ENCODE measurements at regions not wholly inside any gene's neighbourhood (a gene's known extent, or its start where the extent isn't known, plus 50 kb on each side); places are given as distances from the start of the nearest gene placed in this dataset.

GRCh38 chr1:50300297-50300696 lies 122.9 kb downstream of the DMRTA2 start:
- Histone ChIP-seq H3K4me3 (ENCODE audit: low read length) (no peak overlapping the region), H3K27ac (ENCODE audit: low read length) (no peak overlapping the region), H3K9me3 (ENCODE audit: control insufficient read depth, insufficient read depth, low read length) (no peaks in the 10 kb centered on the region; the same call in 1 of the 2 replicates), H3K36me3 (ENCODE audit: control insufficient read depth, insufficient read depth, low read length) (no peaks in the 10 kb centered on the region), H3K4me1 (ENCODE audit: control insufficient read depth, insufficient read depth, low read length) (no peaks in the 10 kb centered on the region), H3K27me3 (ENCODE audit: control insufficient read depth, insufficient read depth, low read length) (no peaks in the 10 kb centered on the region)
- DNase-seq (ENCODE audit: low read depth, low spot score) = no peak
- no CpG with 5 or more reads among the region's 4 CpGs for WGBS (ENCODE audit: insufficient coverage, insufficient read length)

- Histone ChIP-seq H3K4me3 (ENCODE audit: low read length) (no peak overlapping the region), H3K36me3 (ENCODE audit: control insufficient read depth, insufficient read depth, low read length) (no peaks in the 10 kb centered on the region), H3K4me1 (ENCODE audit: control insufficient read depth, insufficient read depth, low read length) (no peaks in the 10 kb centered on the region), H3K27ac (ENCODE audit: low read length) (no peak overlapping the region), H3K27me3 (ENCODE audit: control insufficient read depth, insufficient read depth, low read length) (no peaks in the 10 kb centered on the region), H3K9me3 (ENCODE audit: control insufficient read depth, insufficient read depth, low read length) (no peaks in the 10 kb centered on the region; the same call in 1 of the 2 replicates)
- no CpG with 5 or more reads among the region's 5 CpGs for WGBS (ENCODE audit: insufficient coverage, insufficient read length)
- no peak for DNase-seq (ENCODE audit: low read depth, low spot score)
Observed at GRCh38 chr1:50295566-50295965, 127.7 kb downstream of the DMRTA2 start.

- no CpG with 5 or more reads among the region's 9 CpGs for WGBS (ENCODE audit: insufficient coverage, insufficient read length)
- no peaks in the 10 kb centered on the region for H3K4me1 ChIP-seq (ENCODE audit: control insufficient read depth, insufficient read depth, low read length)
- no peaks in the 10 kb centered on the region for H3K9me3 ChIP-seq (ENCODE audit: control insufficient read depth, insufficient read depth, low read length)
- DNase-seq (ENCODE audit: low read depth, low spot score) = no peak
- no peak overlapping the region for H3K4me3 ChIP-seq (ENCODE audit: low read length)
- no peaks in the 10 kb centered on the region for H3K27me3 ChIP-seq (ENCODE audit: control insufficient read depth, insufficient read depth, low read length)
- no peak overlapping the region for H3K27ac ChIP-seq (ENCODE audit: low read length)
- no peaks in the 10 kb centered on the region for H3K36me3 ChIP-seq (ENCODE audit: control insufficient read depth, insufficient read depth, low read length)
Observed at GRCh38 chr1:50292276-50292675, 131.0 kb downstream of the DMRTA2 start.

- no CpG with 5 or more reads among the region's 3 CpGs for WGBS (ENCODE audit: insufficient coverage, insufficient read length)
- no peak for DNase-seq (ENCODE audit: low read depth, low spot score)
- H3K27ac ChIP-seq (ENCODE audit: low read length) = no peak overlapping the region
Observed at GRCh38 chr1:50289495-50289894, 133.7 kb downstream of the DMRTA2 start.

GRCh38 chr1:50285994-50286393 lies 137.2 kb downstream of the DMRTA2 start:
- DNase-seq (ENCODE audit: low read depth, low spot score) = no peak
- H3K4me3 ChIP-seq (ENCODE audit: low read length) = no peak overlapping the region
- WGBS (ENCODE audit: insufficient coverage, insufficient read length) = no CpG with 5 or more reads among the region's 4 CpGs
- H3K9me3 ChIP-seq (ENCODE audit: control insufficient read depth, insufficient read depth, low read length) = no peaks in the 10 kb centered on the region
- no peaks in the 10 kb centered on the region for H3K36me3 ChIP-seq (ENCODE audit: control insufficient read depth, insufficient read depth, low read length)
- no peaks in the 10 kb centered on the region for H3K4me1 ChIP-seq (ENCODE audit: control insufficient read depth, insufficient read depth, low read length)
- H3K27me3 ChIP-seq (ENCODE audit: control insufficient read depth, insufficient read depth, low read length) = no peaks in the 10 kb centered on the region
- H3K27ac ChIP-seq (ENCODE audit: low read length) = no peak overlapping the region

More at GRCh38 chr1:50289495-50289894, 133.7 kb downstream of the DMRTA2 start:
- H3K9me3 ChIP-seq (ENCODE audit: control insufficient read depth, insufficient read depth, low read length) = no peaks in the 10 kb centered on the region
- no peaks in the 10 kb centered on the region for H3K36me3 ChIP-seq (ENCODE audit: control insufficient read depth, insufficient read depth, low read length)
- H3K4me1 ChIP-seq (ENCODE audit: control insufficient read depth, insufficient read depth, low read length) = no peaks in the 10 kb centered on the region
- H3K4me3 ChIP-seq (ENCODE audit: low read length) = no peak overlapping the region
- H3K27me3 ChIP-seq (ENCODE audit: control insufficient read depth, insufficient read depth, low read length) = no peaks in the 10 kb centered on the region

DNA sequence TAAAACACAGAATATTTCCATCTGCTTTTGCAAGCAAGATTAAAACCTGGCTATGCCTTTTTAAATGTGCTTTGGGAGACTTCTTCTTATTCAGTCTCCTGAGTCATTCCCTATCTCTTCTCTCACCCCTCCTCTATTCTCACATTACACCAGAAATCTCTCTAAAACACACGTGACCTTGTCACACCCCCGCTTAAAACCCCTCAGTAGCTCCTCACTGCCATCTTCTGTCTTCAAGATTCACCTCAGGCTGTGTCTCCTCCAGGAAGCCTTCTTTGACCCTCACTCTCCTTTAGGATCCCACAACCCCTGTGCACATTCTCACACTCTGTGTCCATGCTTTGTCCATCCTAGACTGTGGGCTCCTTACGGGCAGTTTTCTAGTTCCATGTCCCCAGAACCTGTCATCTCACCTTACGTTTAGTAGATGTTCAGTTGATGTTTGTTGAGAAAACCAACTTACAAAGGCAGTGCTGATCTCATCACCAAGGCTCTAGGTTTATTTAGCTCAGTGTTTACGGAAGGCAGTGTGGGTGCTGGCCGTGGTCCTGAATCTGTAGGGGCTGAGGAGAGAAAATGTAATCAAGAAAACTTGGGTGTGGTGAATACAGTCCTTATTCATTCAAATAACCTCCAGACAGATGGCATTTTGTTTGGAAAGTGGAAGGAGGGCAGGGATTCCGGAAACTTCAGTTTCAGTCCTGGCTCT lies 143.5 kb downstream of the DMRTA2 start:
- WGBS (ENCODE audit: insufficient coverage, insufficient read length) = no CpG with 5 or more reads among the region's 7 CpGs
- Histone ChIP-seq H3K9me3 (ENCODE audit: control insufficient read depth, insufficient read depth, low read length) (no peaks in the 10 kb centered on the region), H3K27me3 (ENCODE audit: control insufficient read depth, insufficient read depth, low read length) (no peaks in the 10 kb centered on the region), H3K4me3 (ENCODE audit: low read length) (no peak overlapping the region), H3K36me3 (ENCODE audit: control insufficient read depth, insufficient read depth, low read length) (no peaks in the 10 kb centered on the region), H3K27ac (ENCODE audit: low read length) (no peak overlapping the region), H3K4me1 (ENCODE audit: control insufficient read depth, insufficient read depth, low read length) (no peaks in the 10 kb centered on the region; the same call in 1 of the 2 replicates)
- no peak for DNase-seq (ENCODE audit: low read depth, low spot score)

DNA sequence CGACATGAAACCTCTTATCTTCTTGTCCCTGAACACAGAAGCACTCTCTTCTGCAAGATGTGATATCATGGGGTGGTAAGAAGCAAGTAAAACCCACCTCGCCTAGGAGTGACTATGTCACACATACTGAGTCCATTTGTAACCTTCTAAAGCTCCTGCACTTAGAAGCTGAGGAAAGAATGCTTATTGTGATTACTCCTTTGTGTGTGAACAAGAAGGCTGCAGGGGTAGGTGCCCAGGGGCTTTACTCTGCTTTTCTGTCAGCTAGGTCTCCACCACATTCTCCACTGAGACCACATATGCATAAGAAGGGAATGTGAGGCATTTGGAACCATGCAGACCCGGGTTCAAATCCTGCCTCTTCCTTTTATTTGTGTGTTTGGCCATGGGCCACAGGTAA lies 144.3 kb downstream of the DMRTA2 start:
- Histone ChIP-seq H3K4me1 (ENCODE audit: control insufficient read depth, insufficient read depth, low read length) (no peaks in the 10 kb centered on the region; the same call in 1 of the 2 replicates), H3K27me3 (ENCODE audit: control insufficient read depth, insufficient read depth, low read length) (no peaks in the 10 kb centered on the region), H3K27ac (ENCODE audit: low read length) (no peak overlapping the region), H3K4me3 (ENCODE audit: low read length) (no peak overlapping the region), H3K36me3 (ENCODE audit: control insufficient read depth, insufficient read depth, low read length) (no peaks in the 10 kb centered on the region), H3K9me3 (ENCODE audit: control insufficient read depth, insufficient read depth, low read length) (no peaks in the 10 kb centered on the region)
- WGBS (ENCODE audit: insufficient coverage, insufficient read length) = no CpG with 5 or more reads among the region's 3 CpGs
- no peak for DNase-seq (ENCODE audit: low read depth, low spot score)

DNA sequence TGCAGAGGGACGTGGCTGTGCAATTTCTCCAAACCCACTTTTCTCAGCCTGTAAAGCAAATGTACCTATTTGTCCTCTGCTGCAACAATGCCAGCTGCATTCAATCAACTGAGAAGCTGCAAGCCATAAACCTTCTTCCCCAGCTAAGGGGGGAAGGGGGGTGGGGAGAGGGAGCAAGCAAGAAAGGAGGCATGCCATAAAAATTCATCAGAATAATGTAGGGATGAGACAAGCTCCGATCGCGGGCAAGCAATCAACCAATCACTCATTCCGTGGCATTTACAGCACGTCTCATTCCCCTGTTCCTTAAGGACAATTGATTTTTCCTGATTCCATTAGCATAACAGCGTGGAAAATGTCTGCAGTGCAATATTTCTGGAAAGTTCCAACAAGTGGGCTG lies 144.8 kb downstream of the DMRTA2 start:
- WGBS (ENCODE audit: insufficient coverage, insufficient read length) = no CpG with 5 or more reads among the region's 7 CpGs
- no peaks in the 10 kb centered on the region for H3K36me3 ChIP-seq (ENCODE audit: control insufficient read depth, insufficient read depth, low read length)
- H3K4me3 ChIP-seq (ENCODE audit: low read length) = no peak overlapping the region
- no peaks in the 10 kb centered on the region for H3K9me3 ChIP-seq (ENCODE audit: control insufficient read depth, insufficient read depth, low read length)
- no peaks in the 10 kb centered on the region for H3K27me3 ChIP-seq (ENCODE audit: control insufficient read depth, insufficient read depth, low read length)
- no peak for DNase-seq (ENCODE audit: low read depth, low spot score)
- no peaks in the 10 kb centered on the region; the same call in 1 of the 2 replicates for H3K4me1 ChIP-seq (ENCODE audit: control insufficient read depth, insufficient read depth, low read length)
- H3K27ac ChIP-seq (ENCODE audit: low read length) = no peak overlapping the region

- H3K4me3 ChIP-seq (ENCODE audit: low read length) = no peak overlapping the region
- no CpG with 5 or more reads among the region's 9 CpGs for WGBS (ENCODE audit: insufficient coverage, insufficient read length)
- no peaks in the 10 kb centered on the region for H3K36me3 ChIP-seq (ENCODE audit: control insufficient read depth, insufficient read depth, low read length)
- H3K4me1 ChIP-seq (ENCODE audit: control insufficient read depth, insufficient read depth, low read length) = no peaks in the 10 kb centered on the region; the same call in none of the 2 replicates
- no peaks in the 10 kb centered on the region for H3K27me3 ChIP-seq (ENCODE audit: control insufficient read depth, insufficient read depth, low read length)
- DNase-seq (ENCODE audit: low read depth, low spot score) = no peak
- H3K27ac ChIP-seq (ENCODE audit: low read length) = no peak overlapping the region
- no peaks in the 10 kb centered on the region for H3K9me3 ChIP-seq (ENCODE audit: control insufficient read depth, insufficient read depth, low read length)
Observed at GRCh38 chr1:50275566-50275965, 147.7 kb downstream of the DMRTA2 start.

GRCh38 chr1:50272912-50273311 lies 150.3 kb downstream of the DMRTA2 start:
- DNase-seq (ENCODE audit: low read depth, low spot score) = no peak
- H3K27me3 ChIP-seq (ENCODE audit: control insufficient read depth, insufficient read depth, low read length) = no peaks in the 10 kb centered on the region
- H3K4me3 ChIP-seq (ENCODE audit: low read length) = no peak overlapping the region
- no peak overlapping the region for H3K27ac ChIP-seq (ENCODE audit: low read length)
- no peaks in the 10 kb centered on the region for H3K9me3 ChIP-seq (ENCODE audit: control insufficient read depth, insufficient read depth, low read length)
- no peaks in the 10 kb centered on the region for H3K36me3 ChIP-seq (ENCODE audit: control insufficient read depth, insufficient read depth, low read length)
- no peaks in the 10 kb centered on the region; the same call in none of the 2 replicates for H3K4me1 ChIP-seq (ENCODE audit: control insufficient read depth, insufficient read depth, low read length)

DNA sequence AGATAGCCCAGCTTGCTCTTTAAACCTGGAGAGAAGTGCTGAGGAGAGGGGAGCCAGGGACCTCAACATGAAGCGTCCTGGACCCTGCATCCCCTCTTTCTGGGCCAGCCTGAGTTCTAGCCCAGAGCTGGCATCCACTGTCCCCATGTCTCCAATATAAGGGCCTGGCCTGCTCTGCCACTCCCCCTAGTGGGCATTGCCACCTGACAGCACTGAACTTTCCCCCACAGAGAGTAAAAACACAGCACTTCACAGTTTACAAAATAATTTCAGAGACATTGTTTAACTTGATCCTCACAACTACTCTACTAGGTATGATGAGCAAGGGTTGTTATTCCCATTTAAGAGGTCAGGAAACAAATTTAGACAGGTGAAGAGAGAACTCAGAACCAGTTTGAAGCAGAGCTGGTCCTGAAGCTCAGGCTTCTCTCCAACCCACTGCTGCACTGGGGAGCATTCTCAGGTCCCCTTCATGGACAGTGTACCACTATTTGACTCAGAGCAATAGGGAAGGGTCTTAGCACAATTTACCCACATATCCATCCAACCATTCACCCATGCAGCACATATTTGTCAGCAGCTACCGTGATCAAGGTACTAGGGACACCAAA lies 151.2 kb downstream of the DMRTA2 start:
- no peaks in the 10 kb centered on the region for H3K36me3 ChIP-seq (ENCODE audit: control insufficient read depth, insufficient read depth, low read length)
- no CpG with 5 or more reads among the region's 2 CpGs for WGBS (ENCODE audit: insufficient coverage, insufficient read length)
- no peaks in the 10 kb centered on the region for H3K9me3 ChIP-seq (ENCODE audit: control insufficient read depth, insufficient read depth, low read length)
- no peaks in the 10 kb centered on the region for H3K27me3 ChIP-seq (ENCODE audit: control insufficient read depth, insufficient read depth, low read length)
- H3K27ac ChIP-seq (ENCODE audit: low read length) = no peak overlapping the region
- no peak for DNase-seq (ENCODE audit: low read depth, low spot score)
- H3K4me3 ChIP-seq (ENCODE audit: low read length) = no peak overlapping the region
- H3K4me1 ChIP-seq (ENCODE audit: control insufficient read depth, insufficient read depth, low read length) = no peaks in the 10 kb centered on the region; the same call in none of the 2 replicates

Measured in iPS DF 6.9 (cell line).